ENCODE measurements at regions not wholly inside any gene's neighbourhood (a gene's known extent, or its start where the extent isn't known, plus 50 kb on each side); places are given as distances from the start of the nearest gene placed in this dataset.
"Not testable (repeated sequence)": the region's sequence is repeated elsewhere in the genome, so short reads cannot be mapped to it uniquely, and the experiment has no call there.

GRCh38 chr17:22373911-22374310, 681.6 kb downstream of the KCNJ18 start:
- BruUV-seq (replicated peaks) = no TSS peak
- Histone ChIP-seq H3K4me3 (replicated peaks in 1 of 2; ENCODE audit: low read depth in 1 of 2, low read length in 2 of 2) (no peak overlapping the region), H3K4me2 (ENCODE audit: low read length) (no peak overlapping the region), H3K4me1 (ENCODE audit: control insufficient read depth in 1 of 2, insufficient read depth in 2 of 2, low read length in 2 of 2) (no peaks in the 10 kb centered on the region), H3K27ac (ENCODE audit: low read depth, low read length) (no peak overlapping the region), H3K9me2 (ENCODE audit: insufficient read depth) (no peaks in the 10 kb centered on the region), H3K27me3 (ENCODE audit: insufficient read depth, low read length) (no peaks in the 10 kb centered on the region), H3K9me3 (ENCODE audit: control insufficient read depth in 1 of 2, insufficient read depth in 1 of 2, low read depth in 1 of 2, low read length in 2 of 2) (peaks cover 0 to 15% of the 10 kb centered on the region in 2 experiments; a peak in 1 of 4 replicates), H2AFZ (ENCODE audit: low read depth, low read length, poor library complexity, severe bottlenecking) (no peak overlapping the region), H3K9ac (ENCODE audit: low read length) (no peak overlapping the region), H3K36me3 (ENCODE audit: control insufficient read depth in 1 of 2, insufficient read depth in 2 of 2, low read length in 2 of 2) (no peaks in the 10 kb centered on the region), H4K20me1 (ENCODE audit: insufficient read depth) (no peaks in the 10 kb centered on the region), H3K79me2 (ENCODE audit: insufficient read depth, low read length) (no peaks in the 10 kb centered on the region)
- no peak for TF ChIP-seq YY1 (IDR thresholded peaks at IDR 0.05; ENCODE audit: extremely low read depth, insufficient replicate concordance, low read depth, low read length)
- TF ChIP-seq ELF1 (IDR thresholded peaks at IDR 0.05; ENCODE audit: borderline replicate concordance, low read depth) = no peak
- TF ChIP-seq SRF (IDR thresholded peaks at IDR 0.05; ENCODE audit: low read depth) = no peak
- TF ChIP-seq SP1 (IDR thresholded peaks at IDR 0.05; ENCODE audit: low read depth) = no peak
- TF ChIP-seq POLR2A (IDR thresholded peaks at IDR 0.05; ENCODE audit: borderline replicate concordance, extremely low read depth, insufficient read depth, insufficient read length) = no peak
- TF ChIP-seq ATF3 (IDR thresholded peaks at IDR 0.05) = no peak
- no peak for TF ChIP-seq TCF7L2 (IDR thresholded peaks at IDR 0.05; ENCODE audit: borderline replicate concordance, extremely low read depth, insufficient read depth, insufficient read length)
- TF ChIP-seq MAX (IDR thresholded peaks at IDR 0.05) = no peak
- TF ChIP-seq POLR2AphosphoS5 (IDR thresholded peaks at IDR 0.05; ENCODE audit: low read depth, low read length) = no peak
- DNase-seq (ENCODE audit: low read depth, low spot score) (no peak), ATAC-seq (no peak)
- ChIA-PET POLR2A (no interaction called here), CTCF (no interaction called here), RAD21 (ENCODE audit: low non-redundant PET in 1 of 2, low total read pairs in 2 of 2, uncharacterized antibody in 2 of 2, unreplicated experiment in 2 of 2) (no interaction called here)
- intact Hi-C loops (cut with micrococcal nuclease) = no loop called here

GRCh38 chr17:22374741-22375140, 682.4 kb downstream of the KCNJ18 start:
- no peaks in the 10 kb centered on the region for H4K20me1 ChIP-seq (ENCODE audit: insufficient read depth)
- no peaks in the 10 kb centered on the region for H3K9me2 ChIP-seq (ENCODE audit: insufficient read depth)
- no peak for ATAC-seq
- H3K79me2 ChIP-seq (ENCODE audit: insufficient read depth, low read length) = no peaks in the 10 kb centered on the region
- CTCF ChIA-PET = no interaction called here
- no peaks in the 10 kb centered on the region for H3K27me3 ChIP-seq (ENCODE audit: insufficient read depth, low read length)
- intact Hi-C loops (cut with micrococcal nuclease) = no loop called here
- no peaks in the 10 kb centered on the region for H3K36me3 ChIP-seq (ENCODE audit: control insufficient read depth in 1 of 2, insufficient read depth in 2 of 2, low read length in 2 of 2)
- peaks cover 0 to 15% of the 10 kb centered on the region in 2 experiments; a peak in 1 of 4 replicates for H3K9me3 ChIP-seq (ENCODE audit: control insufficient read depth in 1 of 2, insufficient read depth in 1 of 2, low read depth in 1 of 2, low read length in 2 of 2)
- H3K4me3 ChIP-seq (replicated peaks in 1 of 2; ENCODE audit: low read depth in 1 of 2, low read length in 2 of 2) = no peak overlapping the region
- TF ChIP-seq ELF1 (IDR thresholded peaks at IDR 0.05; ENCODE audit: borderline replicate concordance, low read depth) = no peak
- no peak for TF ChIP-seq ATF3 (IDR thresholded peaks at IDR 0.05)
- no peak overlapping the region for H3K9ac ChIP-seq (ENCODE audit: low read length)
- no peak overlapping the region for H3K4me2 ChIP-seq (ENCODE audit: low read length)
- no peaks in the 10 kb centered on the region for H3K4me1 ChIP-seq (ENCODE audit: control insufficient read depth in 1 of 2, insufficient read depth in 2 of 2, low read length in 2 of 2)
- no peak overlapping the region for H3K27ac ChIP-seq (ENCODE audit: low read depth, low read length)
- H2AFZ ChIP-seq (ENCODE audit: low read depth, low read length, poor library complexity, severe bottlenecking) = no peak overlapping the region
- DNase-seq (ENCODE audit: low read depth, low spot score) = no peak
- POLR2A ChIA-PET = no interaction called here
- BruUV-seq (replicated peaks) = no TSS peak
- RAD21 ChIA-PET (ENCODE audit: low non-redundant PET in 1 of 2, low total read pairs in 2 of 2, uncharacterized antibody in 2 of 2, unreplicated experiment in 2 of 2) = no interaction called here

- RAD21 ChIA-PET (ENCODE audit: low non-redundant PET in 1 of 2, low total read pairs in 2 of 2, uncharacterized antibody in 2 of 2, unreplicated experiment in 2 of 2); H3K4me2 ChIP-seq (ENCODE audit: low read length); H3K27ac ChIP-seq (ENCODE audit: low read depth, low read length); H3K9me2 ChIP-seq (ENCODE audit: insufficient read depth); BruUV-seq (replicated peaks); H3K79me2 ChIP-seq (ENCODE audit: insufficient read depth, low read length); DNase-seq (ENCODE audit: low read depth, low spot score); intact Hi-C loops (cut with micrococcal nuclease); H4K20me1 ChIP-seq (ENCODE audit: insufficient read depth); H3K4me3 ChIP-seq (replicated peaks in 1 of 2; ENCODE audit: low read depth in 1 of 2, low read length in 2 of 2); H2AFZ ChIP-seq (ENCODE audit: low read depth, low read length, poor library complexity, severe bottlenecking); H3K36me3 ChIP-seq (ENCODE audit: control insufficient read depth in 1 of 2, insufficient read depth in 2 of 2, low read length in 2 of 2); H3K4me1 ChIP-seq (ENCODE audit: control insufficient read depth in 1 of 2, insufficient read depth in 2 of 2, low read length in 2 of 2); H3K27me3 ChIP-seq (ENCODE audit: insufficient read depth, low read length); POLR2A ChIA-PET; H3K9ac ChIP-seq (ENCODE audit: low read length); CTCF ChIA-PET; ATAC-seq: not testable (repeated sequence)
- H3K9me3 ChIP-seq (ENCODE audit: control insufficient read depth in 1 of 2, insufficient read depth in 1 of 2, low read depth in 1 of 2, low read length in 2 of 2) = peaks cover 0 to 15% of the 10 kb centered on the region in 2 experiments; a peak in 1 of 4 replicates
These were observed 684.4 kb downstream of the KCNJ18 start for GRCh38 chr17:22376747-22377146.

All from HCT116 (cell line).